Glutamatergic neuron (in vitro differentiated cells): ENCODE measurements at regions not wholly inside any gene's neighbourhood (a gene's known extent, or its start where the extent isn't known, plus 50 kb on each side); places are given as distances from the start of the nearest gene placed in this dataset.
A peak's percentile ranks its signal among the peaks of the same experiment; 100 is the strongest.

Experiments used
- DNase-seq: peaks from one replicate; pipeline ENCODE4 v3.0.0; 2022
- H3K27ac Mint-ChIP-seq: one replicate; pipeline ENCODE4 v1.8.0; 2020; ENCODE audit warnings: mild to moderate bottlenecking, mixed read lengths, inconsistent platforms; ENCODE audit not compliant: unreplicated experiment
- H3K27me3 Mint-ChIP-seq: one replicate; pipeline ENCODE4 v1.8.0; 2020; ENCODE audit warnings: mild to moderate bottlenecking, moderate library complexity, mixed read lengths, inconsistent platforms; ENCODE audit not compliant: unreplicated experiment
- H3K36me3 Mint-ChIP-seq: one replicate; pipeline ENCODE4 v1.8.0; 2020; ENCODE audit warnings: mild to moderate bottlenecking, mixed read lengths, inconsistent platforms; ENCODE audit not compliant: unreplicated experiment
- H3K4me1 Mint-ChIP-seq: one replicate; pipeline ENCODE4 v1.8.0; 2020; ENCODE audit warnings: mild to moderate bottlenecking, low read depth, mixed read lengths, inconsistent platforms; ENCODE audit not compliant: unreplicated experiment
- H3K4me3 Mint-ChIP-seq: one replicate; pipeline ENCODE4 v1.8.0; 2020; ENCODE audit warnings: mild to moderate bottlenecking, mixed read lengths, inconsistent platforms; ENCODE audit not compliant: unreplicated experiment
- H3K9me3 Mint-ChIP-seq: one replicate; pipeline ENCODE4 v1.8.0; 2020; ENCODE audit warnings: mild to moderate bottlenecking, moderate library complexity, mixed read lengths, inconsistent platforms; ENCODE audit not compliant: unreplicated experiment
- TF ChIP-seq, protein P1 (sequence below): fragments of 200-600 bp; sonication (generic); IDR thresholded peaks from one replicate; pipeline ENCODE4 v1.5.0; 2021; ENCODE audit not compliant: partially characterized antibody, unreplicated experiment

DNA sequence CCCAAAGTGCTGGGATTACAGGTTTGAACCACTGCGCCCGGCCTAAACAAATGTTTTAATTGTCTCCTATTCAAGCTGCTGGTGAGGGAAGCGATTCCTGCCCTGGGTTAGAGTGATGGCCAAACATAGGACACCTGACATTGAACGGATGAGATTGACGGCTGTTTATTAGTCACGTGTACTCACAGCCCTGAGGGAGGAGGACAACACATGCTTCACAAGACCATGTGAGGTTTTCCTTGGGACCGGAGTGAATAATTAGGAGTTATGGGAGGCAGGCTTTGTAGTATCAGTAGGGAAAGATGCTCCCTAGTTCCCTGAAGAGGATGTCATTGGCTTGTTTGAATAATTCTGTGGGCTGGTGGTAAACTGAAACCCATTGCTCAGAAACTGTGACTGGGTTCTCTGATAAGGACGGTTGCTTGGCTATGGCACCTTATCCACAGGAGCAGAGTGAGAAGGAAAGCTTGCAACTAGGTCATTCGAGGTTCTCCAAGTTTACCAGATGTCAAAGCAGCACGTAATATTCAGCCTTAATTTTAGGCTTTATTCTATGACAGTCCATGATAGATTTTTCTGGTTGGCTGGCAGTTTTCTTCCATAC, 245.8 kb downstream of the PLA2G4A start:
- H3K4me1 Mint-ChIP-seq = peaks cover 12% of the 10 kb centered on the region
- peaks cover 2% of the 10 kb centered on the region for H3K27me3 Mint-ChIP-seq
- H3K27ac Mint-ChIP-seq = no peak overlapping the region
- no peak overlapping the region for H3K4me3 Mint-ChIP-seq
- DNase-seq = no peak
- peaks cover 4% of the 10 kb centered on the region for H3K36me3 Mint-ChIP-seq
- H3K9me3 Mint-ChIP-seq = no peaks in the 10 kb centered on the region
- TF ChIP-seq, protein P1, sequence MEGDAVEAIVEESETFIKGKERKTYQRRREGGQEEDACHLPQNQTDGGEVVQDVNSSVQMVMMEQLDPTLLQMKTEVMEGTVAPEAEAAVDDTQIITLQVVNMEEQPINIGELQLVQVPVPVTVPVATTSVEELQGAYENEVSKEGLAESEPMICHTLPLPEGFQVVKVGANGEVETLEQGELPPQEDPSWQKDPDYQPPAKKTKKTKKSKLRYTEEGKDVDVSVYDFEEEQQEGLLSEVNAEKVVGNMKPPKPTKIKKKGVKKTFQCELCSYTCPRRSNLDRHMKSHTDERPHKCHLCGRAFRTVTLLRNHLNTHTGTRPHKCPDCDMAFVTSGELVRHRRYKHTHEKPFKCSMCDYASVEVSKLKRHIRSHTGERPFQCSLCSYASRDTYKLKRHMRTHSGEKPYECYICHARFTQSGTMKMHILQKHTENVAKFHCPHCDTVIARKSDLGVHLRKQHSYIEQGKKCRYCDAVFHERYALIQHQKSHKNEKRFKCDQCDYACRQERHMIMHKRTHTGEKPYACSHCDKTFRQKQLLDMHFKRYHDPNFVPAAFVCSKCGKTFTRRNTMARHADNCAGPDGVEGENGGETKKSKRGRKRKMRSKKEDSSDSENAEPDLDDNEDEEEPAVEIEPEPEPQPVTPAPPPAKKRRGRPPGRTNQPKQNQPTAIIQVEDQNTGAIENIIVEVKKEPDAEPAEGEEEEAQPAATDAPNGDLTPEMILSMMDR = no peak

- Mint-ChIP-seq H3K9me3 (peaks cover 2% of the 10 kb centered on the region), H3K4me1 (peaks cover 19% of the 10 kb centered on the region), H3K27ac (no peak overlapping the region), H3K27me3 (peaks cover 2% of the 10 kb centered on the region), H3K4me3 (no peak overlapping the region), H3K36me3 (peaks cover 4% of the 10 kb centered on the region)
- no peak for DNase-seq
- TF ChIP-seq, protein P1 = no peak
Observed at GRCh38 chr1:187076922-187077321, 248.2 kb downstream of the PLA2G4A start.

DNA sequence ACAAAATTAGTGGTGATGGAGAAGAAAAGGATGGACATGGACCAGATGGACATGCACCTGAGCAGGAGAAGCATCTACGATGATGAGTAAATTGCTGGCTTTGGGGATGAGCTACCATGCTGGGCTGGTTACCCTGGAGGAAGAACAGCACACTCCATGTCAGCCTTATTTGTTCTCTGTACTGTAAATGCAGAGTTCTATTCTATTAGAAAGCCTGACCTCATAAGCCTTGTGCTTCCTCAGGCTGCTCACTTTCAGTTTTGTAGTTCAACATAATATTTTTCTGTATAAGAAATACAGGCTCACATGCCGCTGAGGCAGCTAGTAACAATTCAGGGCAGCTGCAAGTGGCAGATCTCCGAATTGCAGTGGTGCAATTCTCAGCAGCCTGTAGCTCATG, 249.6 kb downstream of the PLA2G4A start:
- Mint-ChIP-seq H3K4me3 (no peak overlapping the region), H3K27ac (peak overlapping the region; percentile 15), H3K27me3 (peaks cover 2% of the 10 kb centered on the region), H3K36me3 (peaks cover 4% of the 10 kb centered on the region), H3K4me1 (peaks cover 19% of the 10 kb centered on the region), H3K9me3 (peaks cover 2% of the 10 kb centered on the region)
- TF ChIP-seq, protein P1 = no peak
- DNase-seq = no peak

- Mint-ChIP-seq H3K4me1 (peaks cover 19% of the 10 kb centered on the region), H3K36me3 (peaks cover 4% of the 10 kb centered on the region), H3K4me3 (no peak overlapping the region), H3K27ac (no peak overlapping the region), H3K9me3 (peaks cover 3% of the 10 kb centered on the region), H3K27me3 (peaks cover 2% of the 10 kb centered on the region)
- no peak for DNase-seq
- TF ChIP-seq, protein P1 = no peak
Observed at GRCh38 chr1:187078916-187079315, 250.2 kb downstream of the PLA2G4A start.

GRCh38 chr1:187079330-187079729, 250.6 kb downstream of the PLA2G4A start:
- TF ChIP-seq, protein P1 = no peak
- no peak for DNase-seq
- Mint-ChIP-seq H3K27ac (peak overlapping the region; percentile 25), H3K36me3 (peaks cover 4% of the 10 kb centered on the region), H3K27me3 (peaks cover 2% of the 10 kb centered on the region), H3K9me3 (peaks cover 3% of the 10 kb centered on the region), H3K4me1 (peaks cover 19% of the 10 kb centered on the region), H3K4me3 (no peak overlapping the region)
